Mucosa of descending colon (tissue), 3 donors: ENCODE measurements at regions not wholly inside any gene's neighbourhood (a gene's known extent, or its start where the extent isn't known, plus 50 kb on each side); places are given as distances from the start of the nearest gene placed in this dataset.

Source experiments
- ATAC-seq: fragments of 200-7000 bp; cut with Tn5 transposase; one replicate; pipeline ENCODE4 v1.9.1; 2020; ENCODE audit warnings: mild to moderate bottlenecking, moderate library complexity
- DNase-seq, 3 donors: peaks; one replicate each; pipeline ENCODE4 v3.0.0-alpha.2; 2020
- H3K36me3 ChIP-seq: fragments of 200-600 bp; one replicate; pipeline ENCODE4 v1.8.0; 2021; ENCODE audit warnings: low read depth, mild to moderate bottlenecking
- H3K4me1 ChIP-seq: fragments of 200-600 bp; one replicate; pipeline ENCODE4 v1.8.0; 2021; ENCODE audit warnings: low read depth, mild to moderate bottlenecking
- H3K4me3 ChIP-seq: fragments of 200-600 bp; one replicate; pipeline ENCODE4 v1.8.0; 2021; ENCODE audit warnings: mild to moderate bottlenecking
- H3K9me3 ChIP-seq: fragments of 200-600 bp; one replicate; pipeline ENCODE4 v1.8.0; 2021; ENCODE audit warnings: mild to moderate bottlenecking
- CTCF ChIP-seq: fragments of 200-600 bp; IDR thresholded peaks from one replicate; pipeline ENCODE4 v1.8.0; 2022; ENCODE audit warnings: antibody characterized with exemption, mild to moderate bottlenecking
- intact Hi-C, 2 donors: fragments of 100-400 bp; cut with DNase I in 1 of 2; cut with micrococcal nuclease in 1 of 2; formaldehyde crosslinking; loops; one replicate each; pipeline versions ENCODE4 v1.11.0 to v1.11.1; 2022; cut with DNase I, micrococcal nuclease
- donor health status: DM: no; HTN: no; CAD: no; lungs with moderate emphysema.
- donor health status: DM: no; HTN: no; CAD: no.
- donor health status: DM: no; HTN: yes; CAD: no.

- no peaks in the 10 kb centered on the region for H3K4me1 ChIP-seq
- TF ChIP-seq CTCF = no peak
- ATAC-seq (peak; percentile 86), DNase-seq (peak; percentile 60 to 70 (median 60))
- no peak overlapping the region for H3K4me3 ChIP-seq
- no peaks in the 10 kb centered on the region for H3K9me3 ChIP-seq
- intact Hi-C loops = no loop called here
- no peaks in the 10 kb centered on the region for H3K36me3 ChIP-seq
Observed at GRCh38 chr11:135075740-135076139, 663.7 kb upstream of the B3GAT1 start.

- intact Hi-C loops = no loop called here
- ATAC-seq = peak; percentile 25
- Histone ChIP-seq H3K36me3 (no peaks in the 10 kb centered on the region), H3K4me1 (no peaks in the 10 kb centered on the region), H3K4me3 (no peak overlapping the region), H3K9me3 (no peaks in the 10 kb centered on the region)
- no peak for TF ChIP-seq CTCF
- no peak for DNase-seq
Observed at GRCh38 chr11:135074397-135074998, 662.5 kb upstream of the B3GAT1 start.

DNA sequence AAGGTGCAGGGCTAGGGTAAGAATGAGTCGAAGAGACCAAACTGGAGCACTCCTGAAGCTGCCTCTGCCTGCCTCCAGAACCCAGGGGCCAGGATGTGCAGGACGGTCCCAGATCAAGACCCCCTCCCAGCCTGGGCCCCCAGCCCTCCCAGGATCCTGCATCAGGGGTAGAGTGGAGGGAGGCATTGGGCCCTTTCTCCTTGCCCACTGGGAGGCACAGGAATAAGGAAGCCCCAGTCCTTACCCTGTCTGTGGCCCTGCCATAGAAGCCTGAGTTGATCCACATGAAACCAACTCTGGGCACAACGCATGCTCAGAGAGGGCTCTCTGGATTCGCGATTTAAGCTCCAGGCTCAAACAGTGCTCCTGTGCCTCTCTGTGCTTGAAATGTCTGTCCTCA lies 661.8 kb upstream of the B3GAT1 start:
- TF ChIP-seq CTCF = no peak
- Histone ChIP-seq H3K4me1 (no peaks in the 10 kb centered on the region), H3K9me3 (no peaks in the 10 kb centered on the region), H3K4me3 (no peak overlapping the region), H3K36me3 (no peaks in the 10 kb centered on the region)
- DNase-seq (no peak), ATAC-seq (no peak)
- intact Hi-C loops = no loop called here

GRCh38 chr11:135073381-135073780 lies 661.3 kb upstream of the B3GAT1 start:
- ATAC-seq = no peak

DNA sequence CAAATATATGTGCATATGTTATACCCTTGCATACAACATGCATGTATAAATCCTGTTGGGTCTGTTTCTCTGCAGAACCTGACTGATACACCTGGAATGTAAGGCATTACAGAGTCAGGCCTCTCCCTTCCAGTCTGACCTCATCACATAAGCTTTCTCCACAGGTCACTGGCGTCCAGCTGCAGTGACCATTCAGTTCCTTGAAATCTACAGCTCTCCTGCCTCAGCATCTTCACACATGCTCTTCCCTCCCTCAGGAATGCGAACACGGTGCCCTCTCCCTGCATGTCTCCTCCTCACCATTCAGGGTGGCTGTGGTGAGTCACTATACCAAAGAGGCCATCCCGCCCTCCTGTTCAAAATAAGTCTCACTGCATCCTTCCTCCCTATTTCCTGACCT lies 657.8 kb upstream of the B3GAT1 start:
- DNase-seq (no peak), ATAC-seq (no peak)
- Histone ChIP-seq H3K4me3 (no peak overlapping the region), H3K36me3 (no peaks in the 10 kb centered on the region), H3K9me3 (no peaks in the 10 kb centered on the region), H3K4me1 (no peaks in the 10 kb centered on the region)
- intact Hi-C loops = no loop called here
- no peak for TF ChIP-seq CTCF

More at GRCh38 chr11:135073381-135073780, 661.3 kb upstream of the B3GAT1 start:
- no peaks in the 10 kb centered on the region for H3K4me1 ChIP-seq
- DNase-seq = no peak
- H3K4me3 ChIP-seq = no peak overlapping the region
- H3K36me3 ChIP-seq = no peaks in the 10 kb centered on the region
- no peak for TF ChIP-seq CTCF
- intact Hi-C loops = no loop called here
- H3K9me3 ChIP-seq = no peaks in the 10 kb centered on the region

- intact Hi-C loops = no loop called here
- no peak for DNase-seq
- Histone ChIP-seq H3K36me3 (no peaks in the 10 kb centered on the region), H3K4me3 (no peak overlapping the region), H3K4me1 (no peaks in the 10 kb centered on the region), H3K9me3 (no peaks in the 10 kb centered on the region)
- TF ChIP-seq CTCF = no peak
- ATAC-seq = no peak
Observed at GRCh38 chr11:135069063-135069462, 657.0 kb upstream of the B3GAT1 start.
